ENCODE measurements at regions not wholly inside any gene's neighbourhood (a gene's known extent, or its start where the extent isn't known, plus 50 kb on each side); places are given as distances from the start of the nearest gene placed in this dataset.

DNA sequence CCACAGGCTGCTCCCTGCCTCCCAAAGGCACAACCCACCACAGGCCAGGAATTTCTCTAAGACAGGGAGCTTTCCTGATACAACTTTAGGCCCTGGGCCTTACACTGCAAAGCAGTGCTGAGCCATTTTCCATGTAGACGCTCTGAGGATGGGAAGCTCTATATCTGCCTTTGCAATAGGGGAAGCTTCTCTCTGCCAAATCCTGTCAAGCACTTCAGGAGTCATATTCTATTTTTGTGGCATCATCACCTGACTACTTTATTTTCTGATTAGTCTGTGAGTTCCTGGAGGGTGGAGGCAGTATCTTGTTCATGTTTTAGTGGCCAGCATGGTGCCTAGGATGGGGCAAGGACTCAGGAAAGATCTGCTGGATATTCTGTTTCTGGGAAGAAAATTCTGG is 382.0 kb downstream of the ZNF536 start:
- Histone ChIP-seq H3K9me3 (replicated peaks in 1 of 2; ENCODE audit: control insufficient read depth in 1 of 2, insufficient read depth in 1 of 2, low read length in 2 of 2) (peaks cover 7 to 20% of the 10 kb centered on the region in 2 donors), H2AFZ (ENCODE audit: insufficient read depth, low read depth, low read length, poor library complexity, severe bottlenecking) (no peak overlapping the region), H4K20me1 (ENCODE audit: insufficient read depth, low read length) (no peaks in the 10 kb centered on the region), H3K79me2 (ENCODE audit: insufficient read depth, low read length) (no peaks in the 10 kb centered on the region), H3K27ac (ENCODE audit: low read depth in 1 of 2, low read length in 2 of 2) (no peak overlapping the region), H3K27me3 (ENCODE audit: control insufficient read depth in 2 of 2, insufficient read depth in 2 of 2, low read length in 2 of 2) (no peaks in the 10 kb centered on the region), H3K4me3 (replicated peaks in 1 of 3; ENCODE audit: low read depth in 2 of 3, low read length in 3 of 3) (no peak overlapping the region), H3K4me2 (replicated peaks; ENCODE audit: extremely low read depth, low read length, poor library complexity, severe bottlenecking) (no peak overlapping the region), H3K9ac (ENCODE audit: insufficient read depth, low read length, poor library complexity, severe bottlenecking) (no peak overlapping the region), H3K36me3 (replicated peaks in 1 of 2; ENCODE audit: control insufficient read depth in 1 of 2, insufficient read depth in 2 of 2, low read length in 2 of 2) (no peaks in the 10 kb centered on the region), H3K4me1 (ENCODE audit: control insufficient read depth in 1 of 2, insufficient read depth in 2 of 2, low read length in 2 of 2) (no peaks in the 10 kb centered on the region)
- Mint-ChIP-seq H3K9me3 (peaks cover 7 to 27% (median 9%) of the 10 kb centered on the region in 7 donors), H3K4me3 (no peak overlapping the region), H3K4me1 (no peaks in the 10 kb centered on the region), H3K36me3 (no peaks in the 10 kb centered on the region), H3K27ac (no peak overlapping the region), H3K27me3 (ENCODE audit: low read depth in 3 of 3) (peaks cover 1 to 7% (median 1%) of the 10 kb centered on the region in 3 donors)
- DNase-seq: no peak
- WGBS (ENCODE audit: insufficient coverage): no CpG with 5 or more reads among the region's 1 CpG
- intact Hi-C loops (cut with micrococcal nuclease): no loop called here
- TF ChIP-seq, protein P1, sequence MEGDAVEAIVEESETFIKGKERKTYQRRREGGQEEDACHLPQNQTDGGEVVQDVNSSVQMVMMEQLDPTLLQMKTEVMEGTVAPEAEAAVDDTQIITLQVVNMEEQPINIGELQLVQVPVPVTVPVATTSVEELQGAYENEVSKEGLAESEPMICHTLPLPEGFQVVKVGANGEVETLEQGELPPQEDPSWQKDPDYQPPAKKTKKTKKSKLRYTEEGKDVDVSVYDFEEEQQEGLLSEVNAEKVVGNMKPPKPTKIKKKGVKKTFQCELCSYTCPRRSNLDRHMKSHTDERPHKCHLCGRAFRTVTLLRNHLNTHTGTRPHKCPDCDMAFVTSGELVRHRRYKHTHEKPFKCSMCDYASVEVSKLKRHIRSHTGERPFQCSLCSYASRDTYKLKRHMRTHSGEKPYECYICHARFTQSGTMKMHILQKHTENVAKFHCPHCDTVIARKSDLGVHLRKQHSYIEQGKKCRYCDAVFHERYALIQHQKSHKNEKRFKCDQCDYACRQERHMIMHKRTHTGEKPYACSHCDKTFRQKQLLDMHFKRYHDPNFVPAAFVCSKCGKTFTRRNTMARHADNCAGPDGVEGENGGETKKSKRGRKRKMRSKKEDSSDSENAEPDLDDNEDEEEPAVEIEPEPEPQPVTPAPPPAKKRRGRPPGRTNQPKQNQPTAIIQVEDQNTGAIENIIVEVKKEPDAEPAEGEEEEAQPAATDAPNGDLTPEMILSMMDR (IDR thresholded peaks at IDR 0.05): no peak

DNA sequence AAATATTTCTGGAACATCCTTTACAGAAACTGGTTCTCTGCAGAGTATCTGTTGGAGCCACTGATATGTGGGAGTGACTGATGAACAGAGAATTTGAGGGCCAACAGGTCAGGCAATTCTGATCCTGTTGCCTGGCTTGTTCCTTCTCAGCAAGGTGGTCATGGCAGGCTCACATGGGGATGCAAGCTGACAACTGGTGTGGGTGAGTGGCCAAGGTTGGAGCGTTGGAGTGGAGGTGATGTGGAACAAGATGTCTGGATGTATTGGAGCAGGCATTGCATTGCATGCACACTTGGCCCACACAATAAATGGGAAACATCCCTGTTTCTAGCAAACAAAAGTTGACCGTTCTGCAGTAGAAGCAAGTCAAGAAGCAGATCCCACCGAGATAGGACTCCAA is 380.7 kb downstream of the ZNF536 start:
- TF ChIP-seq, protein P1 (IDR thresholded peaks at IDR 0.05): no peak
- H3K4me1 Mint-ChIP-seq: no peaks in the 10 kb centered on the region

More for the DNA sequence above, 380.7 kb downstream of the ZNF536 start:
- no peak for DNase-seq
- Mint-ChIP-seq H3K4me3 (no peak overlapping the region), H3K27me3 (ENCODE audit: low read depth in 3 of 3) (peaks cover 0 to 7% (median 1%) of the 10 kb centered on the region in 3 donors), H3K27ac (no peak overlapping the region), H3K9me3 (peaks cover 5 to 27% (median 9%) of the 10 kb centered on the region in 7 donors), H3K36me3 (no peaks in the 10 kb centered on the region)
- Histone ChIP-seq H3K4me3 (replicated peaks in 1 of 3; ENCODE audit: low read depth in 2 of 3, low read length in 3 of 3) (no peak overlapping the region), H3K36me3 (replicated peaks in 1 of 2; ENCODE audit: control insufficient read depth in 1 of 2, insufficient read depth in 2 of 2, low read length in 2 of 2) (no peaks in the 10 kb centered on the region), H2AFZ (ENCODE audit: insufficient read depth, low read depth, low read length, poor library complexity, severe bottlenecking) (no peak overlapping the region), H3K9me3 (replicated peaks in 1 of 2; ENCODE audit: control insufficient read depth in 1 of 2, insufficient read depth in 1 of 2, low read length in 2 of 2) (peaks cover 7 to 20% of the 10 kb centered on the region in 2 donors), H3K27ac (ENCODE audit: low read depth in 1 of 2, low read length in 2 of 2) (no peak overlapping the region), H3K79me2 (ENCODE audit: insufficient read depth, low read length) (no peaks in the 10 kb centered on the region), H3K27me3 (ENCODE audit: control insufficient read depth in 2 of 2, insufficient read depth in 2 of 2, low read length in 2 of 2) (no peaks in the 10 kb centered on the region), H4K20me1 (ENCODE audit: insufficient read depth, low read length) (no peaks in the 10 kb centered on the region), H3K9ac (ENCODE audit: insufficient read depth, low read length, poor library complexity, severe bottlenecking) (no peak overlapping the region), H3K4me1 (ENCODE audit: control insufficient read depth in 1 of 2, insufficient read depth in 2 of 2, low read length in 2 of 2) (no peaks in the 10 kb centered on the region), H3K4me2 (replicated peaks; ENCODE audit: extremely low read depth, low read length, poor library complexity, severe bottlenecking) (no peak overlapping the region)
- 83% methylated on average over 2 of the region's 3 CpGs for WGBS (ENCODE audit: insufficient coverage)
- intact Hi-C loops (cut with micrococcal nuclease): no loop called here
